ENCODE measurements at regions not wholly inside any gene's neighbourhood (a gene's known extent, or its start where the extent isn't known, plus 50 kb on each side); places are given as distances from the start of the nearest gene placed in this dataset.

GRCh38 chr3:69675786-69676530, 63.3 kb upstream of the MITF start:
- BruUV-seq (replicated peaks), result no TSS peak
- 27% methylated on average over 5 of the region's 6 CpGs for WGBS (ENCODE audit: insufficient coverage, low coverage, missing lambda C conversion rate)
- FAIRE-seq, result no peak
- Histone ChIP-seq H3K27me3 (ENCODE audit: control insufficient read depth in 2 of 2, insufficient read depth in 2 of 2, low read length in 2 of 2) (0 out of 5 replicates have a peak, but pooled peaks cover 0 to under 1% of the 10 kb centered on the region in 2 experiments), H3K9ac (ENCODE audit: insufficient read depth in 1 of 2, low read depth in 2 of 2, low read length in 2 of 2) (no peak overlapping the region), H3K4me3 (no peak overlapping the region), H3K9me1 (ENCODE audit: control insufficient read depth, insufficient read depth, low read length) (no peaks in the 10 kb centered on the region), H3K4me2 (ENCODE audit: insufficient read depth, low read length) (no peak overlapping the region), H3K27ac (ENCODE audit: extremely low read depth, low read depth, low read length) (no peak overlapping the region), H3K9me3 (replicated peaks; ENCODE audit: control insufficient read depth, insufficient read depth, low read depth, low read length) (no peaks in the 10 kb centered on the region), H3K36me3 (ENCODE audit: control insufficient read depth, insufficient read depth, low read length) (no peaks in the 10 kb centered on the region), H3K4me1 (replicated peaks in 1 of 2; ENCODE audit: control insufficient read depth in 2 of 2, insufficient read depth in 2 of 2, low read length in 2 of 2) (no peaks in the 10 kb centered on the region; a peak in 1 of 5 replicates), H4K20me1 (replicated peaks; ENCODE audit: control insufficient read depth, insufficient read depth, low read length) (no peaks in the 10 kb centered on the region), H3K79me2 (ENCODE audit: control insufficient read depth, insufficient read depth, low read length) (no peaks in the 10 kb centered on the region), H2AFZ (ENCODE audit: low read depth, low read length) (no peak overlapping the region)
- DNase-seq (ENCODE audit: extremely low read depth in 1 of 4, low spot score in 3 of 4), result no peak
- no peak for ATAC-seq
- no peak for TF ChIP-seq HNRNPUL1 (IDR thresholded peaks at IDR 0.05; ENCODE audit: low read length)
- TF ChIP-seq ZNF551 (CRISPR knock-in tag; IDR thresholded peaks at IDR 0.05), result no peak
- TF ChIP-seq FOXP1 (CRISPR knock-in tag; IDR thresholded peaks at IDR 0.05), result no peak
- no peak for TF ChIP-seq CBX3 (IDR thresholded peaks at IDR 0.05; ENCODE audit: borderline replicate concordance in 1 of 2, low read length in 2 of 2)
- no peak for TF ChIP-seq ZFP30 (CRISPR knock-in tag; IDR thresholded peaks at IDR 0.05; ENCODE audit: borderline replicate concordance)
- TF ChIP-seq NBN (IDR thresholded peaks at IDR 0.05; ENCODE audit: low read depth), result no peak
- no peak for TF ChIP-seq GATAD2B (IDR thresholded peaks at IDR 0.05; ENCODE audit: borderline replicate concordance)
- no peak for TF ChIP-seq KDM4B (IDR thresholded peaks at IDR 0.05; ENCODE audit: borderline replicate concordance in 2 of 2, low read depth in 1 of 2)
- no peak for TF ChIP-seq TGIF2 (CRISPR knock-in tag; IDR thresholded peaks at IDR 0.05)
- TF ChIP-seq ZNF140 (CRISPR knock-in tag; IDR thresholded peaks at IDR 0.05), result no peak
- no peak for TF ChIP-seq ETV6 (IDR thresholded peaks at IDR 0.05; ENCODE audit: borderline replicate concordance in 1 of 2, low read depth in 2 of 2, low read length in 1 of 2)
- no peak for TF ChIP-seq ETV6 (CRISPR knock-in tag; IDR thresholded peaks at IDR 0.05; ENCODE audit: borderline replicate concordance)
- intact Hi-C loops (cut with micrococcal nuclease), result loop anchor here (10.0 kb wide), 1 partner anchor 241 kb away; no protein-coding TSS in a partner anchor
- in situ Hi-C loops (cut with MboI), result no loop called here
- ChIA-PET CTCF (ENCODE audit: low intra/inter-chr PET ratio) (no interaction called here), POLR2A (no interaction called here)
